WERI-Rb-1 (cell line): ENCODE measurements at regions not wholly inside any gene's neighbourhood (a gene's known extent, or its start where the extent isn't known, plus 50 kb on each side); places are given as distances from the start of the nearest gene placed in this dataset.

Experiments used
- DNase-seq: peaks from one replicate; pipeline ENCODE4 v3.0.0-alpha.2; 2020
- H3K27ac ChIP-seq: fragments of 250-450 bp; sonication (Bioruptor Pico); 2 replicates; pipeline ENCODE4 v1.5.1; 2020; ENCODE audit warnings: mild to moderate bottlenecking, moderate library complexity
- H3K27me3 ChIP-seq: fragments of 250-450 bp; sonication (Bioruptor Pico); 2 replicates; pipeline ENCODE4 v1.5.1; 2021; ENCODE audit warnings: mild to moderate bottlenecking, low read depth, moderate library complexity; ENCODE audit not compliant: insufficient read depth, severe bottlenecking
- H3K36me3 ChIP-seq: fragments of 250-450 bp; sonication (Bioruptor Pico); 2 replicates; pipeline ENCODE4 v1.5.1; 2020; ENCODE audit warnings: mild to moderate bottlenecking, moderate library complexity
- H3K4me3 ChIP-seq: 2 replicates; pipeline ENCODE4 v1.5.1; 2011; ENCODE audit warnings: low read depth, mild to moderate bottlenecking, control low read depth, low read length
- H3K9me3 ChIP-seq: fragments of 250-450 bp; sonication (Bioruptor Pico); 2 replicates; pipeline ENCODE4 v1.5.1; 2021; ENCODE audit warnings: mild to moderate bottlenecking, moderate library complexity; ENCODE audit not compliant: severe bottlenecking
- CTCF ChIP-seq: IDR thresholded peaks from 2 replicates; pipeline ENCODE4 v1.5.1; 2011; ENCODE audit warnings: low read depth, mild to moderate bottlenecking, control low read depth, inconsistent platforms, low read length

- Histone ChIP-seq H3K27me3 (no peaks in the 10 kb centered on the region), H3K27ac (no peak overlapping the region), H3K36me3 (no peaks in the 10 kb centered on the region), H3K4me3 (no peak overlapping the region), H3K9me3 (no peaks in the 10 kb centered on the region)
- no peak for DNase-seq
- TF ChIP-seq CTCF = no peak
These were observed 327.1 kb downstream of the ZIC1 start for GRCh38 chr3:147736226-147736625.

GRCh38 chr3:147737376-147737775, 328.2 kb downstream of the ZIC1 start:
- no peaks in the 10 kb centered on the region for H3K27me3 ChIP-seq
- no peaks in the 10 kb centered on the region for H3K36me3 ChIP-seq
- no peak overlapping the region for H3K4me3 ChIP-seq
- no peaks in the 10 kb centered on the region for H3K9me3 ChIP-seq
- DNase-seq = no peak
- H3K27ac ChIP-seq = no peak overlapping the region
- no peak for TF ChIP-seq CTCF

GRCh38 chr3:147740928-147741327, 331.8 kb downstream of the ZIC1 start:
- no peak for DNase-seq
- Histone ChIP-seq H3K27ac (no peak overlapping the region), H3K4me3 (no peak overlapping the region), H3K9me3 (no peaks in the 10 kb centered on the region), H3K27me3 (no peaks in the 10 kb centered on the region), H3K36me3 (no peaks in the 10 kb centered on the region)
- TF ChIP-seq CTCF = no peak

GRCh38 chr3:147744967-147745366, 335.8 kb downstream of the ZIC1 start:
- no peak for DNase-seq
- no peak for TF ChIP-seq CTCF
- H3K27me3 ChIP-seq = no peaks in the 10 kb centered on the region
- H3K4me3 ChIP-seq = no peak overlapping the region
- no peaks in the 10 kb centered on the region for H3K36me3 ChIP-seq
- H3K27ac ChIP-seq = no peak overlapping the region
- H3K9me3 ChIP-seq = no peaks in the 10 kb centered on the region

- no peaks in the 10 kb centered on the region for H3K9me3 ChIP-seq
- DNase-seq = no peak
- H3K27me3 ChIP-seq = no peaks in the 10 kb centered on the region
- H3K36me3 ChIP-seq = no peaks in the 10 kb centered on the region
- H3K4me3 ChIP-seq = no peak overlapping the region
- no peak overlapping the region for H3K27ac ChIP-seq
- TF ChIP-seq CTCF = no peak
These were observed 346.1 kb downstream of the ZIC1 start for GRCh38 chr3:147755310-147755709.

GRCh38 chr3:147756476-147756875, 347.3 kb downstream of the ZIC1 start:
- no peaks in the 10 kb centered on the region for H3K36me3 ChIP-seq
- H3K27ac ChIP-seq = no peak overlapping the region
- H3K9me3 ChIP-seq = no peaks in the 10 kb centered on the region
- no peaks in the 10 kb centered on the region for H3K27me3 ChIP-seq
- no peak for DNase-seq
- no peak for TF ChIP-seq CTCF
- no peak overlapping the region for H3K4me3 ChIP-seq
